ENCODE measurements at regions not wholly inside any gene's neighbourhood (a gene's known extent, or its start where the extent isn't known, plus 50 kb on each side); places are given as distances from the start of the nearest gene placed in this dataset.

DNA sequence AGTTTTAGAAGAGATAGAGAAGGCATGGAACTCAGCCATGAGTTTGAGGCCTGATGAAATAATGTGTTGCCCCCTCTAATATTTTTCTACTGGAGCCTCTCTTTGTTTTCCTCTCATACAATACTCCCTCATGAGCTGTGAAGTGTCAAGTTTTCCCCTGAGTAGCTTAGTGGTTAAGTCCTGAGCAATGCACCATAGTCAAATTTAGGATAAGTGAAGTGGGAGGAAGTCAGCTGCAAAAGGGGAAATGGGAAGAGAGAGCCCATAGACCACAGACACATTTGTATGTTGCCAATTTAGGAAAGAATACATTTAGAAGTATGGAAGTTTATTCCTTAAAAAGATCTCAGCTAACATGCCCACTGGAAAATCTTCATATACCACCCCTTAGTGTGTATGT lies 171.5 kb upstream of the NREP start:
- TF ChIP-seq POLR2A (IDR thresholded peaks at IDR 0.05; ENCODE audit: low read depth, low read length): no peak
- TF ChIP-seq RFX5 (IDR thresholded peaks at IDR 0.05; ENCODE audit: low read depth, low read length): no peak
- TF ChIP-seq, protein P1, sequence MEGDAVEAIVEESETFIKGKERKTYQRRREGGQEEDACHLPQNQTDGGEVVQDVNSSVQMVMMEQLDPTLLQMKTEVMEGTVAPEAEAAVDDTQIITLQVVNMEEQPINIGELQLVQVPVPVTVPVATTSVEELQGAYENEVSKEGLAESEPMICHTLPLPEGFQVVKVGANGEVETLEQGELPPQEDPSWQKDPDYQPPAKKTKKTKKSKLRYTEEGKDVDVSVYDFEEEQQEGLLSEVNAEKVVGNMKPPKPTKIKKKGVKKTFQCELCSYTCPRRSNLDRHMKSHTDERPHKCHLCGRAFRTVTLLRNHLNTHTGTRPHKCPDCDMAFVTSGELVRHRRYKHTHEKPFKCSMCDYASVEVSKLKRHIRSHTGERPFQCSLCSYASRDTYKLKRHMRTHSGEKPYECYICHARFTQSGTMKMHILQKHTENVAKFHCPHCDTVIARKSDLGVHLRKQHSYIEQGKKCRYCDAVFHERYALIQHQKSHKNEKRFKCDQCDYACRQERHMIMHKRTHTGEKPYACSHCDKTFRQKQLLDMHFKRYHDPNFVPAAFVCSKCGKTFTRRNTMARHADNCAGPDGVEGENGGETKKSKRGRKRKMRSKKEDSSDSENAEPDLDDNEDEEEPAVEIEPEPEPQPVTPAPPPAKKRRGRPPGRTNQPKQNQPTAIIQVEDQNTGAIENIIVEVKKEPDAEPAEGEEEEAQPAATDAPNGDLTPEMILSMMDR (conservative IDR thresholded peaks at IDR 0.05; ENCODE audit: low read depth, low read length): no peak
- TF ChIP-seq FOS (IDR thresholded peaks at IDR 0.05; ENCODE audit: low read depth, low read length): no peak
- no peak for TF ChIP-seq CEBPB (IDR thresholded peaks at IDR 0.05; ENCODE audit: low read depth, low read length)
- TF ChIP-seq, protein P2, sequence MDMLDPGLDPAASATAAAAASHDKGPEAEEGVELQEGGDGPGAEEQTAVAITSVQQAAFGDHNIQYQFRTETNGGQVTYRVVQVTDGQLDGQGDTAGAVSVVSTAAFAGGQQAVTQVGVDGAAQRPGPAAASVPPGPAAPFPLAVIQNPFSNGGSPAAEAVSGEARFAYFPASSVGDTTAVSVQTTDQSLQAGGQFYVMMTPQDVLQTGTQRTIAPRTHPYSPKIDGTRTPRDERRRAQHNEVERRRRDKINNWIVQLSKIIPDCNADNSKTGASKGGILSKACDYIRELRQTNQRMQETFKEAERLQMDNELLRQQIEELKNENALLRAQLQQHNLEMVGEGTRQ (IDR thresholded peaks at IDR 0.05; ENCODE audit: low read depth, low read length): no peak
- TF ChIP-seq CHD1 (IDR thresholded peaks at IDR 0.05; ENCODE audit: low read depth, low read length): no peak
- no peak for TF ChIP-seq RAD21 (IDR thresholded peaks at IDR 0.05; ENCODE audit: low read length)
- no peak for TF ChIP-seq SMC3 (IDR thresholded peaks at IDR 0.05; ENCODE audit: low read depth, low read length)
- no peak for TF ChIP-seq BHLHE40 (IDR thresholded peaks at IDR 0.05; ENCODE audit: low read depth, low read length)
- no peak for TF ChIP-seq MXI1 (IDR thresholded peaks at IDR 0.05; ENCODE audit: borderline replicate concordance, low read depth, low read length)
